ENCODE measurements at regions not wholly inside any gene's neighbourhood (a gene's known extent, or its start where the extent isn't known, plus 50 kb on each side); places are given as distances from the start of the nearest gene placed in this dataset.
"Not testable (repeated sequence)": the region's sequence is repeated elsewhere in the genome, so short reads cannot be mapped to it uniquely, and the experiment has no call there.

DNA sequence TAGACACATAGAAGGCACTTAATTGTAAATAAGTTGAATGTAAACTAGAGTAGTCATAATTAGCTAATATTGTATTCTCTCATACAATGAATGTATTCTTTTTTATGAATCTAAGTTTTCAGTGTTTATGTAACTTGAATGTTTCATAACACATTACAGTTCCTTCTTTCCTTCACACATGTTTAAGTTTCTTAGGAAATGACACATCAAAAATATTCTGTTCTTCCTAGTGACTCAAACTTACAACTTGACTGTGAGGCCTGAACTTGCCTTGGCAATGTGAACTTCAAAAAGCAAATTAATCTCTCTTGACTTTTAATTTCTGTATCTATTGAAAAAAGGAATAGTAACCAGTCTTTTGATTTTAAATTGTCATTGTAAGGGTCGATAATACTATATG, 700.1 kb downstream of the KCNT2 start:
- DNase-seq: no peak

DNA sequence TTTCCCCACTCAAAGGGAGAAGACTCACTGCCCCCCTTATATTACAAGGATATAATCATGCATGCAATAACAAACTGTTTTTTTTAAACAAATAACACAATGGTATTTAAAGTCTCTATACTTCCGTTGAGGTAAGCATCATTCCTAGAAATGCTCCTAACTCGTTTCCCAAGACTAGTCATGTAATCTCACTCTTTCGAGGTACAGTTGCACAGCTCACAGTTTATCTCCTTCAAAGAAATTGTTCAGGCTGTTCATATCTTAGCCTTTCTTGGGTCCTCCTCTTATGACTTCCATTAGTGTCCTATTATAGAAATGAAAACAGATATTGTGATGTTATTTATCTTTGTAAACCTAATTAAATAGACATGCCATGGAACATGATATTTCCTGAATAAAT, 705.0 kb downstream of the KCNT2 start:
- no peak for DNase-seq

DNA sequence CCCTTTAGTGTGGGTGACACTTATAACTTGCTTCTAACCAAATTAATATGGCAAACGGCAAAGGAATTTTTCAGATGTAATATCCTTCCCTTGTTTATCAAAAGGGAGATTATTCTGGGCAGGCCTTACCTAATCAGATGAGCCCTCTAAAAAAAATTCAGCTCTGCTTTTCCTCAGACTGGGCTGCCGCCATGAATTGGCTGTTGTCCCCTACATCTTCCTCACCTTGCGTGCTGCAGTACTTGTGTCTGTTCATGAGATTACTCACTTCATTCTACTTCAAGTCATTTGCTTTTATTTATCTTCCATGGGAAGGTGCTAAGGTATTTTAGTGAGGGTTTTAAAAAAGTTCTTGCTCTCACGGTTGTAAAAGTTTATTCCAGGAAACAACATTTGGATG, 705.5 kb downstream of the KCNT2 start:
- DNase-seq: no peak

- no peak for DNase-seq
These were observed 708.4 kb downstream of the KCNT2 start for GRCh38 chr1:195899762-195900352.

- DNase-seq: no peak
These were observed 709.3 kb downstream of the KCNT2 start for GRCh38 chr1:195898924-195899323.

DNA sequence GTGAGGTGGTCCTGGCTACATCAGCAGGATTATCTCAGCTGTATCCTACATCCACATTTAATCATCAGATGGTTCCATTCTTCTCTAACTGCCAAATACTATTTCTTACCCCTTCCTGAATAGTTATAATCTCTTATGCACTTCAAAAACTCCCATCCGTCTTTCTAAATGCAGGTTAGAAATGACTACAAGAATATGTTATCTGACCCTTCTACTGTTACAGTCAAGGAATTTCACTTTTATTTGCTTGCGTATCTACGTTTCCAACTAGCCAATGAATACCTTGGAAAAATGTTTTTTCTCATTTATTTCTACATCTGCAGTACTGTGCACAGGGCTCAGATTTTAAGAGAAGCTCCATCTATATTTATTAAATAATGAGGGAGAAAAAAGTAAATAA, 709.9 kb downstream of the KCNT2 start:
- no peak for DNase-seq

GRCh38 chr1:195897076-195897475, 711.2 kb downstream of the KCNT2 start:
- no peak for DNase-seq

DNA sequence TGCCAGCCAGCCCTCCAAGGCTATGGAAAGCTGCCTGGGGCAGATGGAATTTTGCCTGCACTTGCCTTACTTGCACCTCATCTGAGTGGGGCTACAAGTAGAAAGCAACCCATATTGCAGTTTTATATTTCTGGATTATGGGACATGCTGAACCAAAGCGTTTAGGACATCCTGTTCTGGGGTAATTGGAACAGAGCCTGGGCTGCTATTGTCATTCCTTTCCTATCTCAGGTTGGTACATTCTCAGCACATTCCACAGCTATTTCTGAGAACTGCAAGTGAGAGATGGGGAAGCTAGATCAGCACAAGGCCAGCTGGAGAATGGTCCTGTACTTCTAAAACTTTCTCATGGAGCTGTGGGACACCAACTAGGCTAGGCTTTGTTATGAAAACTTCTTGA, 713.8 kb downstream of the KCNT2 start:
- DNase-seq: no peak

DNA sequence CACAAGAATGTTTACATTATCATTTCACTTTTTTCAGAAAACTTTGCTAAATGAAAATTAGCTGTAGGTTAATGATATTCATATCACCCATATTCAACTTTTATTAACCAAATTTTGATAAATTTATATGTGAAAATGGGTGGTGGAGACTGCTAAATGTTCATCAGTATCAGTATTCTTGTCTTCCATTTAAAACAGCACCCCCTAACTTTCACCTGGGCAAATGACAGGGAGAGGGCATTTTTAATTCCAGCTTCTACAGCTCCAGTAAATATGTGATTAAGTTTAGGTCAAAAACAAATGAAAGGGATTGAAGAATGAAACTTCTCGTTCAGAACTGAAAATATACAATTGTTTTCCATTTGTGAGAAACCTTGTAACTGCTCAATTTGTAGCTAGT, 722.2 kb downstream of the KCNT2 start:
- no peak for DNase-seq

GRCh38 chr1:195878478-195878877, 729.8 kb downstream of the KCNT2 start:
- DNase-seq: no peak

DNA sequence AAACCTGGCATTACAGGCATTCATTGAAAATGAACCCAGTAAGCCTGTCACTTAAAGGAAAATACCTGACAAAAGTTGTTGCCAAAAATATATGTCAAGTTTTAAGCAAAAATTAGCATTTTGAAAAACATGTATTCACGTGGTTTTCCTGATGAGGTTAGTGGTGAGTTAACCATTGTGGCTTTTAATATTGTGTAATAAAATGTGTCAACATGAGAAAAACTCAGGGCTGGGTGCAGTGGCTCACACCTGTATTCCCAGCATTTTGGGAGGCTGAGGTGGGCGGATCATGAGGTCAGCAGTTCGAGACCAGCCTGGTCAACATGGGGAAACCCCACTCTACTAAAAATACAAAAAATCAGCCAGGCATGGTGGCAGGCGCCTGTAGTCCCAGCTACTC, 731.4 kb downstream of the KCNT2 start:
- DNase-seq: no peak

DNA sequence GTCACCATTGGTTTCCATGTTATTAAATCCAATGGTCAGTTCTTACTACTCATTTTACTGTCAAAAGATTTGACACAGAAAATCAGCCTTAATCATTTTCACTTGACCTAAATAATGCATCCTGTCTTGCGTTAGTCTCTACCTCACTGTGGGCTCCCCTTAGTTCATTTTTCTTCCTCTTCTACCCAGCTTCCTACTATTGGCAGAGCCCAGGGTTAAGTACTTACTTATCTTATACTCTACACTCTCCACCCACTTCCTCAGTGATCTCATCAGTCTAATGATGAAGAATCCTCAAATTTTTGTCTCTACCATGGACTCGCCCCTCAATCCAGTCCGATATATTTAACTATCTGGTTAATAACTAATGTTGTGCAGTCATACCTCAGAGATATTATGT, 735.9 kb downstream of the KCNT2 start:
- no peak for DNase-seq

DNA sequence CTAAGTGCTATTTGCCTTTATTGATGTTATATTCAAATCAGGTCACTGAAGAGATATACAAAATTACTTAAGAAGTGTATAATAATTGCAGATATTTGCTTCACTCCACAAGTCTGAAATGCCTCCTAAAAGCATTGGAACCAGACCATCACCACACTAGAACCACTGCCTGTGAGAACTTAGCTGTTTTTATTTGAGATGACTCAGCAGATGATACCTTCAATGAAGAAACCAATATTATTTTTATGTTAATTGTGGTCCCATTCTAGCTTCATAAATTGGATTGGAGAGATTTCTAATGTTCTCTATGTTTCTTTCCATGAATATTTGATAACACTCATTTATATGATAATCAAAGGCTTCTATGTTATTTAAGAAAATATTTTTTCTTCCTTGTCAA, 740.6 kb downstream of the KCNT2 start:
- DNase-seq: no peak

DNA sequence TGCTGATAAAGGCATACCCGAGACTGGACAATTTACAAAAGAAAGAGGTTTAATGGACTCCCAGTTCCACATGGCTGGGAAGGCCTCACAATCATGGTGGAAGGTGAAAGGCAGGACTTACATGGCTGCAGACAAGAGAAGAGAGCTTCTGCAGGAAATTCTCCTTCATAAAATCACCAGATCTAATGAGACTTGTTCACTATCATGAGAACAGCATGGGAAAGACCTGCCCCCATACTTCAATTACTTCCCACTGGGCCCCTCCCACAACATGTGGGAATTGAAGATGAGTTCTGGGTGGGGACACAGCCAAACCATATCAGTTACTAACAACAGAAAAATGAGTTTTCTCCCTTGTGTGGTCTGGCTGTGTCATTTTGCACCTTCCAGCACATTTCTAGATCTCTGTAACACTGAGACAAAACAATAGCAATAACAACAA, 741.4 kb downstream of the KCNT2 start:
- DNase-seq: no peak

DNA sequence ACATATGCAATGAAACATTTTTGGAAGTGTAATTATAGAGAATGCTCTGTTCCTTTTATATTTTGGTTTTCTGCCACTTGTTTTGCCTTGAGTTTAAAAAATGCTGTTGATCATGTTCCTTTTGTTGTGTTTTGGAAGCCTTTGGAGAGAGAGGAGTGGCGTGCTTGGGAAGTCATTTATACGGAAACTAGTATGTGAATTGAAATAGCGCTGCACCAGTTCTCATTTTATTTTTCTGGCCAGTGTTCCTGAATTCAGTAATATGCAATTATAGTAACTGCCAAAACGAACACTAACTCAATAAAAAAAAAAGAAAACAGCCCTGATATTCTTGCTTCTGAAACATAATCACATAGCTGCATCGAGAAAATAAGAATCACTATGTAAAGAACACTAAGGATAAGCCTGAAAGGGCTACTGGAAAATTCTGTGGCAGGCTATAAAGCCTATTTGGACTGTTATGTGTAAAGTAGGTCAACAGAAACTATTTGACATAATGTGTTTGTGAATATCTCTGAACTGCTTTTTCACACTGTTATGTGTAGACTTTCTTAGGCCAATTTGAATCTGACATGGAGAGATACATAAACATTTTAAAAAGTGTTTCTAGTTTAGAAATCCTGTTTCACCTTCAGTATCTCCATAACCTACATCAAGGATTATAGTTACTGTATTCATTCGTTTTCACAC, 742.0 kb downstream of the KCNT2 start:
- no peak for DNase-seq

DNA sequence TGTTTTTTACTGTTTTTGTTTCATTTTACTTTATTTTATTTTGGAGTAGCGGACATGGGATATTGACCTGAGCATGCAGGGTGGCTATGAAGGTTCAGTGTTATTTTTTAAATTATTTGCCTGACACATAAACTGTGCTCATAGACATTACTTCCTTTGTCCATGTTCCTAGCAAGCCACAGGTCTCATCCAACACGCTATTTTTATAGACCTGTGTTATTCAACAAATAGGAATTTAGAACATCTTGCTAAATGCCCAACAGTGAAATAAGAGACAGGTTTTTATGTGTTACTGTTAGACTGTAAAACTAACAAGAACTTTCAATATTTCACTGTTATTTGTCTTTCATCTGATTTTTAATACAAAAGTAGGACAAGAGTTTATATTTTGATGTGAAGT, 756.4 kb downstream of the KCNT2 start:
- DNase-seq: no peak

GRCh38 chr1:195851016-195851601, 757.1 kb downstream of the KCNT2 start:
- no peak for DNase-seq

DNA sequence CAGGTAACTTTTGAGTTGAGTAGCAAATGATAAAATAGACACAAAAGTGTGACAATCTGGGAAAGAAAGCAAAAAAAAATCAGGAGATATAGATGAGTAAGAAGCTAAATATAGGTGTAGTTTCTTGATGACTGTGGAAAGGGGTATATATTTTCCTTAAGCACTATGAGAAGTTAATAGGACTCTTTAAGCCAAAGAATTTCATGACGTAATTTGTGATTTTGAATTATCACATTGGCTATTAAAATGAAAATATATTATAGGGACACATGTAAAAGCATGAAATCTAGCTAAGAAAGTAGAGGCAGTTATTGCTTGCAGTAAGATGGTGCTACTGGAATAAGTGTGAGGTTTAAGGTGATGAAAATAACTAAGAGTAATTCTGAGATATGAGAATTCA, 759.1 kb downstream of the KCNT2 start:
- DNase-seq: no peak

GRCh38 chr1:195847957-195848875, 760.0 kb downstream of the KCNT2 start:
- not testable (repeated sequence) for DNase-seq

GRCh38 chr1:195831789-195832188, 776.5 kb downstream of the KCNT2 start:
- DNase-seq: no peak

- DNase-seq: no peak
These were observed 779.9 kb downstream of the KCNT2 start for GRCh38 chr1:195828325-195828724.

GRCh38 chr1:195820925-195821324, 787.3 kb downstream of the KCNT2 start:
- DNase-seq: no peak

DNA sequence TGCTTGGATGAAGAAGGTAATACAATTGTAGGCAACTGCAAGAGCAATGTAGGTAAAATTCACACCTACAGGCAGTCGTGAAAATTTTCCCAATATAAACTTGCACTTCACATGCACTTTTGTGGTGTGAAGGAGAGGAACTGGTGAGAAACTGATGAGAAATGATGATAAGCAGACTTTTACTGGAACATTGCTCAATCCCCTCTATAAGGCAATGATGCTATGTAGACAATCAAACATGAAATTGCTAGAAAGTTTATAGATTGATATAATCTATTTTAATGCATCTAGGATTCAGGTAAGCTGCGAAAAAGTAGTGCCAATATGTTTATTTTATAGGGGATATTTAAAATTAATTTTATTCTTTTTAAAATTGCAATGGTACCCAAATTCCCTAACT, 802.2 kb downstream of the KCNT2 start:
- DNase-seq: no peak

DNA sequence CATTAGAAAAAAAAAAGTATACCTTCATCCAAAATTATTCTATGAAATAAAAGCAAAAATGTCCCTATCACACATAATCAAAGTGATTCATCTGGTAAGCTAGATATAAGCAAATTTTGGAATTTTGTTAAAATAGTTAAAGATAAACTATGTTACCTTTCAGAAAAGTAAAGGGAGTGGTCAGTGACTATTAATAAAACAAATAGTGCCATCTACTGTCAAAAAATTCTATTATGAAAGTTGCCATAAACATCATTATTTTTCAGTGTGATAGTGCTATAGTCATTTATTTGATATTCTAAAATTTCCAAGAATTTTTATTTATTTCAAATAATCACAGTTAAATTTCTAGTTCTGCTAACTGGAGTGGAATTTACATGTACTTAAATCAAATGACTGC, 803.7 kb downstream of the KCNT2 start:
- DNase-seq: no peak
